CD14-positive monocyte (primary cell): ENCODE measurements at regions not wholly inside any gene's neighbourhood (a gene's known extent, or its start where the extent isn't known, plus 50 kb on each side); places are given as distances from the start of the nearest gene placed in this dataset.

Experiments
- DNase-seq, 3 donors: peaks; one replicate each; pipeline ENCODE4 v3.0.0-alpha.2; 2011 to 2022
- H2AFZ ChIP-seq: 2 replicates; pipeline ENCODE4 v1.6.0; 2012; ENCODE audit warnings: mild to moderate bottlenecking, low read depth, low read length, inconsistent platforms; ENCODE audit not compliant: insufficient read depth, poor library complexity, severe bottlenecking
- H3K27ac ChIP-seq, 2 donors: 1 replicate in 1 of 2; 2 replicates in 1 of 2; pipeline ENCODE4 v1.5.1; 2012 to 2013; ENCODE audit warnings: low read length in 2 of 2, control low read depth in 1 of 2, inconsistent platforms in 1 of 2, low read depth in 1 of 2, mild to moderate bottlenecking in 1 of 2
- H3K27me3 ChIP-seq, 2 donors: one replicate each; pipeline versions ENCODE4 v1.6.0 to v1.6.1; 2011 to 2013; ENCODE audit warnings: low read length in 2 of 2; ENCODE audit not compliant: control insufficient read depth in 2 of 2, insufficient read depth in 2 of 2
- H3K36me3 ChIP-seq, 2 donors: replicated peaks in 1 of 2; 1 replicate in 1 of 2; 2 replicates in 1 of 2; pipeline versions ENCODE4 v1.5.1 to v1.6.1; 2012 to 2013; ENCODE audit warnings: low read length in 2 of 2, control low read depth in 1 of 2, inconsistent platforms in 1 of 2, mild to moderate bottlenecking in 1 of 2; ENCODE audit not compliant: insufficient read depth in 2 of 2, control insufficient read depth in 1 of 2
- H3K4me1 ChIP-seq, 2 donors: 1 replicate in 1 of 2; 2 replicates in 1 of 2; pipeline versions ENCODE4 v1.5.1 to v1.6.1; 2012 to 2013; ENCODE audit warnings: low read length in 2 of 2, control low read depth in 1 of 2, inconsistent platforms in 1 of 2, mild to moderate bottlenecking in 1 of 2, moderate library complexity in 1 of 2; ENCODE audit not compliant: insufficient read depth in 2 of 2, control insufficient read depth in 1 of 2
- H3K4me2 ChIP-seq: replicated peaks from 2 replicates; pipeline ENCODE3; 2012; ENCODE audit warnings: low read length, moderate library complexity, mild to moderate bottlenecking; ENCODE audit not compliant: poor library complexity, severe bottlenecking; ENCODE audit errors: extremely low read depth
- H3K4me3 ChIP-seq, 3 experiments: fragments of 200-600 bp in 1 of 3; sonication (generic) in 1 of 3; replicated peaks in 1 of 3; 1 replicate in 2 of 3; 2 replicates in 1 of 3; pipeline ENCODE4 v1.5.1; 2011 to 2013; ENCODE audit warnings: low read length in 3 of 3, mild to moderate bottlenecking in 3 of 3, control low read depth in 2 of 3, low read depth in 2 of 3, inconsistent platforms in 1 of 3, moderate library complexity in 1 of 3
- H3K79me2 ChIP-seq: 2 replicates; pipeline ENCODE4 v1.6.0; 2012; ENCODE audit warnings: mild to moderate bottlenecking, control low read depth, inconsistent platforms, low read length, moderate library complexity; ENCODE audit not compliant: insufficient read depth
- H3K9ac ChIP-seq: 2 replicates; pipeline ENCODE4 v1.6.0; 2017; ENCODE audit warnings: low read length, mild to moderate bottlenecking; ENCODE audit not compliant: insufficient read depth, poor library complexity, severe bottlenecking
- H3K9me3 ChIP-seq, 2 donors: replicated peaks in 1 of 2; 1 replicate in 1 of 2; 2 replicates in 1 of 2; pipeline versions ENCODE4 v1.5.1 to v1.6.1; 2012 to 2013; ENCODE audit warnings: low read length in 2 of 2, control low read depth in 1 of 2; ENCODE audit not compliant: control insufficient read depth in 1 of 2, insufficient read depth in 1 of 2
- H4K20me1 ChIP-seq: 2 replicates; pipeline ENCODE4 v1.6.0; 2012; ENCODE audit warnings: mild to moderate bottlenecking, low read length, control low read depth, moderate library complexity; ENCODE audit not compliant: insufficient read depth
- H3K27ac Mint-ChIP-seq, 7 donors: one replicate each; pipeline ENCODE4 v1.8.0; 2020; ENCODE audit warnings: mild to moderate bottlenecking in 7 of 7, mixed read lengths in 7 of 7, moderate library complexity in 6 of 7, inconsistent platforms in 2 of 7
- H3K27me3 Mint-ChIP-seq, 3 donors: one replicate each; pipeline ENCODE4 v1.8.0; 2021 to 2022; ENCODE audit warnings: low read depth in 3 of 3, mild to moderate bottlenecking in 3 of 3, mixed read lengths in 3 of 3, moderate library complexity in 3 of 3, inconsistent platforms in 1 of 3
- H3K36me3 Mint-ChIP-seq, 2 donors: one replicate each; pipeline ENCODE4 v1.8.0; 2020; ENCODE audit warnings: mixed read lengths in 2 of 2, inconsistent platforms in 1 of 2, mild to moderate bottlenecking in 1 of 2
- H3K4me1 Mint-ChIP-seq: one replicate; pipeline ENCODE4 v1.8.0; 2020; ENCODE audit warnings: mild to moderate bottlenecking, mixed read lengths
- H3K4me3 Mint-ChIP-seq, 2 donors: one replicate each; pipeline ENCODE4 v1.8.0; 2020; ENCODE audit warnings: mild to moderate bottlenecking in 2 of 2, mixed read lengths in 2 of 2, moderate library complexity in 1 of 2
- H3K9me3 Mint-ChIP-seq, 7 donors: one replicate each; pipeline ENCODE4 v1.8.0; 2020 to 2022; ENCODE audit warnings: mixed read lengths in 7 of 7, mild to moderate bottlenecking in 6 of 7, moderate library complexity in 6 of 7, inconsistent platforms in 2 of 7
- CTCF ChIP-seq: fragments of 200-600 bp; IDR thresholded peaks from one replicate; pipeline ENCODE4 v1.8.0; 2022; ENCODE audit warnings: antibody characterized with exemption, mild to moderate bottlenecking
- WGBS: methylation state at CpG from one replicate; pipeline ENCODE4 v1.1.5; 2013; ENCODE audit warnings: missing lambda C conversion rate; ENCODE audit not compliant: insufficient coverage; 5-methylcytosine and 5-hydroxymethylcytosine counted together
- intact Hi-C, 2 donors: fragments of 100-400 bp; cut with micrococcal nuclease; formaldehyde crosslinking; loops; one replicate each; pipeline versions ENCODE4 v1.15.0 to v1.15.1; 2023

DNA sequence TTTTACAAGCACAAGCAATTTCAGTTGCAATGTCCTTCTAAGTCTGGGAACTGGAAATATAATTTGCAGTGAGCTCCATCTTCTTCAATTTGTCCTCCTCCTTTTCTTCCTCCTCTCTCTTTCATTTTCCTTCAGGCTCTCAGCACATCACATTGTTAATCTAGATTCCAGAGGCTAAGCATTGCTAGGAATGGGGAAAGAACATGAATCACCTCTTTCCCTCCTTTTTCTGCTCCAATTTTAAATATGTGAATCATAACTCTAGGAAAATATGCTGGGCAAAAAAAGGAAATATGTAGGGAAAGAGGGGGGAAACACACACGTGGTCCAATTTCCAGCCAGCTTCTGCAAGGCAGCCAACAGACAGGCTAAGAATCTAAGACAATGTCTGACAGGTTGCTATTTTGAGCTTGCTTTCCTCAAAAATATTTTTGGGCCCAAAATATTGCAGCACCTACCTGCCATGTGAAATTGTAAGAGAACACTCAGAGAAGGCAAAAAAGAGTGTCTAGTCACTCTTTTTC is 72.7 kb upstream of the NUPR2 start:
- H3K4me2 ChIP-seq: no peak overlapping the region
- TF ChIP-seq CTCF: no peak
- no peak for DNase-seq
- peaks cover 16 to 54% (median 38%) of the 10 kb centered on the region in 7 donors for H3K9me3 Mint-ChIP-seq
- no peaks in the 10 kb centered on the region for H3K36me3 Mint-ChIP-seq
- no peak overlapping the region for H2AFZ ChIP-seq
- H3K27ac ChIP-seq: no peak overlapping the region
- H3K4me1 ChIP-seq: no peaks in the 10 kb centered on the region
- H3K4me3 ChIP-seq: no peak overlapping the region
- no peaks in the 10 kb centered on the region for H3K79me2 ChIP-seq
- no peaks in the 10 kb centered on the region for H3K36me3 ChIP-seq
- H3K27ac Mint-ChIP-seq: no peak overlapping the region
- WGBS: no CpG with 5 or more reads among the region's 1 CpG
- no peaks in the 10 kb centered on the region for H3K4me1 Mint-ChIP-seq
- intact Hi-C loops: no loop called here
- H4K20me1 ChIP-seq: no peaks in the 10 kb centered on the region
- H3K27me3 Mint-ChIP-seq: no peaks in the 10 kb centered on the region
- H3K4me3 Mint-ChIP-seq: no peak overlapping the region
- H3K27me3 ChIP-seq: no peaks in the 10 kb centered on the region
- H3K9ac ChIP-seq: no peak overlapping the region
- H3K9me3 ChIP-seq: peaks cover 36 to 47% of the 10 kb centered on the region in 2 donors

DNA sequence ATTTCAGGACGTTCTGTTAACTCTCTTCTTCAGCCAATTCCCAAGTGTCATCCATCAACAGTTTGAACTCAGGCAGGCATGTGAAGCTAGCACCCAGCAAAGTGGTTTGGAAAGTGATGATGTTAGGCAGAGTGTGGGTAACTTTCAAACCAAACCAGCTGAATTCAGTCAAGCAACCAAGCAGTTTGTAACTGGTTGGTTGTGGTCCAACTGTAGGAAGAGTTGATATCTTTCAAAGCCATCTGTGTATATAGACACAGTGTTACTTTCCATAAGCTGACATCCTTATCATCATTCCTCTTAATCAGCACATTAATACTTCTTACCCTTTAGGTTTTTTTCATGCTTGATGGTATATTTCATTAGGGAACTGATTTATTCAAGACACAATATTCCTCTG is 72.2 kb upstream of the NUPR2 start:
- Histone ChIP-seq H3K4me2 (no peak overlapping the region), H3K27ac (no peak overlapping the region)

More for the DNA sequence above, 72.2 kb upstream of the NUPR2 start:
- H3K9me3 Mint-ChIP-seq: peaks cover 16 to 52% (median 33%) of the 10 kb centered on the region in 7 donors
- no peak overlapping the region for H3K27ac Mint-ChIP-seq
- Histone ChIP-seq H4K20me1 (no peaks in the 10 kb centered on the region), H3K9ac (no peak overlapping the region), H3K36me3 (no peaks in the 10 kb centered on the region), H3K27me3 (no peaks in the 10 kb centered on the region), H2AFZ (no peak overlapping the region), H3K4me3 (no peak overlapping the region), H3K79me2 (no peaks in the 10 kb centered on the region), H3K4me1 (no peaks in the 10 kb centered on the region), H3K9me3 (peaks cover 32 to 42% of the 10 kb centered on the region in 2 donors)
- H3K27me3 Mint-ChIP-seq: no peaks in the 10 kb centered on the region
- no CpG with 5 or more reads among the region's 1 CpG for WGBS
- DNase-seq: no peak
- H3K4me3 Mint-ChIP-seq: no peak overlapping the region
- intact Hi-C loops: no loop called here
- no peak for TF ChIP-seq CTCF
- H3K4me1 Mint-ChIP-seq: no peaks in the 10 kb centered on the region
- no peaks in the 10 kb centered on the region for H3K36me3 Mint-ChIP-seq
